ENCODE measurements at regions not wholly inside any gene's neighbourhood (a gene's known extent, or its start where the extent isn't known, plus 50 kb on each side); places are given as distances from the start of the nearest gene placed in this dataset.

DNA sequence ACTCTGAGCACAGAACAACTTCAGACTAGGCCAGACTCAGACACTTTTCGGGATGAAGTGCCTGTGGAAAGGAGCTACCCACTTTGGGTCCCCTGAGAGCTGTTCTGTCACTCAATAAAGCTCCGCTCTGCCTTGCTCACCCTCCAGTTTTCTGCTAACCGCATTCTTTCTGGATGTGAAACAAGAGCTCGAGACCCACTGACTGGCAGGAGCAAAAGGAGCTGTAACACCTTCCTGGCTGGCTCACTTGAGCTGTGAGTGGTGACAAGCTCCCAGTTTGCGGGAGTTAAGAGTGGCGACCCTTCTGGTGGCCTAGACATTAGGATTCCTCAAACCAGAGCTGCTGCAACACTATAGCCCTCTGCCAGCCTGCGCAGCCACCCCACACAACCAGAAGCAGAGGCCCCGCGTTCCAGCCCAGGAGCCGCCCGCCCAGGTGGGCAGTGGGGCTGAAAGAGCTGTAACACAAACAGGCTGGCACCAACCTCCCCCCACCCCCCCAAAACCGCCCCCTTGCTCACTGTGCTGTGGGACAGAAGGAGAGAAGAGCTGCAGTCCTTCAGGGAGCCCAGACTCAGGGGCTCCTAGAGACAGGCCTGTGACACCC is 1178.1 kb upstream of the GBE1 start:
- TF ChIP-seq, protein P1, sequence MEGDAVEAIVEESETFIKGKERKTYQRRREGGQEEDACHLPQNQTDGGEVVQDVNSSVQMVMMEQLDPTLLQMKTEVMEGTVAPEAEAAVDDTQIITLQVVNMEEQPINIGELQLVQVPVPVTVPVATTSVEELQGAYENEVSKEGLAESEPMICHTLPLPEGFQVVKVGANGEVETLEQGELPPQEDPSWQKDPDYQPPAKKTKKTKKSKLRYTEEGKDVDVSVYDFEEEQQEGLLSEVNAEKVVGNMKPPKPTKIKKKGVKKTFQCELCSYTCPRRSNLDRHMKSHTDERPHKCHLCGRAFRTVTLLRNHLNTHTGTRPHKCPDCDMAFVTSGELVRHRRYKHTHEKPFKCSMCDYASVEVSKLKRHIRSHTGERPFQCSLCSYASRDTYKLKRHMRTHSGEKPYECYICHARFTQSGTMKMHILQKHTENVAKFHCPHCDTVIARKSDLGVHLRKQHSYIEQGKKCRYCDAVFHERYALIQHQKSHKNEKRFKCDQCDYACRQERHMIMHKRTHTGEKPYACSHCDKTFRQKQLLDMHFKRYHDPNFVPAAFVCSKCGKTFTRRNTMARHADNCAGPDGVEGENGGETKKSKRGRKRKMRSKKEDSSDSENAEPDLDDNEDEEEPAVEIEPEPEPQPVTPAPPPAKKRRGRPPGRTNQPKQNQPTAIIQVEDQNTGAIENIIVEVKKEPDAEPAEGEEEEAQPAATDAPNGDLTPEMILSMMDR (IDR thresholded peaks at IDR 0.05 in 4 of 5, conservative IDR thresholded peaks at IDR 0.05 in 1 of 5), result no peak
- TF ChIP-seq POLR2A (IDR thresholded peaks at IDR 0.05), result no peak
